GM12878 (cell line): ENCODE measurements at regions not wholly inside any gene's neighbourhood (a gene's known extent, or its start where the extent isn't known, plus 50 kb on each side); places are given as distances from the start of the nearest gene placed in this dataset.
"Not testable (repeated sequence)": the region's sequence is repeated elsewhere in the genome, so short reads cannot be mapped to it uniquely, and the experiment has no call there.

Experiments
- CTCF ChIP-seq, 3 experiments: IDR thresholded peaks in 2 of 3; conservative IDR thresholded peaks in 1 of 3; 2 replicates each; pipeline ENCODE4 v1.5.1; 2011; ENCODE audit warnings: low read depth in 3 of 3, low read length in 3 of 3, mild to moderate bottlenecking in 3 of 3, control low read depth in 2 of 3, moderate library complexity in 2 of 3, inconsistent platforms in 1 of 3, mixed read lengths in 1 of 3; ENCODE audit not compliant: control insufficient read depth in 2 of 3, insufficient read depth in 1 of 3; ENCODE audit errors: extremely low read depth in 1 of 3
- EGR1 ChIP-seq, 2 experiments: IDR thresholded peaks; 1 replicate in 1 of 2; 2 replicates in 1 of 2; pipeline ENCODE4 v1.6.1; 2011 to 2012; ENCODE audit warnings: low read depth in 2 of 2, low read length in 2 of 2, borderline replicate concordance in 1 of 2, mild to moderate bottlenecking in 1 of 2, moderate library complexity in 1 of 2
- HDAC6 ChIP-seq: fragments of 200-600 bp; sonication (generic); IDR thresholded peaks from one replicate; pipeline ENCODE4 v1.8.0; 2017; ENCODE audit warnings: antibody characterized with exemption; ENCODE audit not compliant: unreplicated experiment
- POLR2A ChIP-seq: IDR thresholded peaks from 2 replicates; pipeline ENCODE4 v1.6.1; 2011; ENCODE audit warnings: low read depth, mild to moderate bottlenecking, low read length
- PRDM15 ChIP-seq: fragments of 450-650 bp; formaldehyde crosslinking; IDR thresholded peaks from 2 replicates; pipeline ENCODE4 v1.4.0; 2020; ENCODE audit warnings: mild to moderate bottlenecking, moderate library complexity
- RAD21 ChIP-seq: IDR thresholded peaks from 2 replicates; pipeline ENCODE4 v1.6.1; 2011; ENCODE audit warnings: mild to moderate bottlenecking, low read depth, low read length, moderate library complexity; ENCODE audit not compliant: insufficient read depth
- ZNF274 ChIP-seq: IDR thresholded peaks from one replicate; pipeline ENCODE4 v1.8.0; 2011; ENCODE audit not compliant: insufficient read length, insufficient read depth

DNA sequence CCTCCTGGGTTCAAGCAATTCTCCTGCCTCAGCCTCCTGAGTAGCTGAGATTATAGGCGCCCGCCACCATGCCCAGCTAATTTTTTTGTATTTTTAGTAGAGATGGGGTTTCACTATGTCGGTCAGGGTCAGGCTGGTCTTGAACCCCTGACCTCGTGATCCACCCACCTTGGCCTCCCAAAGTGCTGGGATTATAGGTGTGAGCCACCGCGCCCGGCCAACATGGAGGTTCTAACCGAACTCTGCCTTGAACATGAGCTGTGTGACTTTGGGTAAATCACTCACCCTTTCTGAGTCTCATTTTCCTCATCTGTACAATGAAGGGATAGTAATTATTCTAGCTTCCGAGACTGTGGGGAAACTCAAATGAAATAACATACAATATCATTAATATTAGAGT, 133.5 kb upstream of the RFLNA start:
- TF ChIP-seq POLR2A; PRDM15 (CRISPR knock-in tag); CTCF (IDR thresholded peaks at IDR 0.05 in 2 of 3, conservative IDR thresholded peaks at IDR 0.05 in 1 of 3; ENCODE audit: control insufficient read depth in 2 of 3, extremely low read depth in 1 of 3, insufficient read depth in 1 of 3, low read depth in 3 of 3, low read length in 3 of 3); HDAC6; ZNF274; EGR1 (IDR thresholded peaks at IDR 0.05; ENCODE audit: borderline replicate concordance in 1 of 2, low read depth in 2 of 2, low read length in 2 of 2); RAD21: not testable (repeated sequence)
